GM18520 (cell line): ENCODE measurements at regions not wholly inside any gene's neighbourhood (a gene's known extent, or its start where the extent isn't known, plus 50 kb on each side); places are given as distances from the start of the nearest gene placed in this dataset.

ENCODE experiments used
- ATAC-seq: cut with Tn5 transposase; IDR thresholded peaks from one replicate; pipeline ENCODE4 v1.9.1; 2021; ENCODE audit not compliant: unreplicated experiment

DNA sequence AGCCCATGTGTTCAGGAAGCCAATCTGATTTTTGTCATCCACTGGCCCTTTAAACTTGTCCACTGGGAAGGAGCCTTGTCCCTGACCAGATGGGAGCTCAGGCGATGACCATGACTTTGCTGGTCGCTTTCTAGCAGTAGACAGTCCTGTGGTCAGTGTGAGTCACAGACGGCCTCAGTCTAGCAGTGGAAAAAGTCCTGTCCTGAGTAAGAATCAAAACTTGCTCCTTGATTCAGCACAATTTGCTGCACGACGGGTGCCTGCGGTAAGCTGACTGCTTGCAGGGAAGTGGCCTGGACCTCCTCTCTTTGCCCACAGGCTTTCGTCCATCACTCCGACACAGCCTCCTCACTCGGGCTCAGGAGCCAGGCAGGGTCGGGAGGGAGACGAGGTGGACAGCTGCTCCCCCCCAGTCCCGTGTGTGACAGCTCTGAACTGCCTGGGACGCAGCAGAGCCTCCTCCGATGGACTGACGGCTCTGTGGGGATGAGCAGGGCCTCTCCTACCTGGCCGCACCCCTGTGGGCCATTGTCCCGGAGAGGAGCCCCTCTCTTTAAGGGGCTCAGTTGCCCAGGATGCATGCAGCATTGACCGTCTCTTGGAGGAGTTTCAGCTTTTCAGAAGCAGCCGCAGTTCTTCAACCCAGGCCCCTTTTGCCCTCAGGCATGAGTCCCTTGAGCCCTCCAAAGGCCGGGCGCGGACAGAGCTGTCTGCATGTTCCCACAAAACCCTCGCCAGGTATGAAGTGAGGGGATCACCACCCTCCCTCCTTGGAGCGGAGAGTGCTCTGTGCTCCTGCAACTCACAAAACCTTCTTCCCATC, 209.2 kb downstream of the ANKRD60 start:
- ATAC-seq = no peak

DNA sequence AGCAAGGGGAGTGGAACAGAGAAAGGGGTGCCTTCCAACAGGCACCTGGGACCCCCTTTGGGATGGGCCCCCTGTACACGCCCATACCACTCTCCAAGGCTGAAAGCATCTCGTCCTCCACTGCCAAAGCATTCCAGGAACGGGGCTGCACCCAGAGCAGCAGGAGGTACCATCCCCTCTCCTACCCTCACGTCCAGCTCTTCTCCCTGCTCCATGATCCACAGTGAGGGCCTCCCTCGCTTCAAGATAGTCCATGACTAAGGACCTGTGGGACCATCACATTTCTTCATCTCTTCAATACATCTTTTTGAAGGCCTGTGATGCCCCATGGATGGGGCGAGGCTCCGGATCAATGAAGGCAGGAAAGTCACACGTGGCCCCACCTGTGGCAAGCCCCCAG, 209.9 kb downstream of the ANKRD60 start:
- ATAC-seq = no peak

DNA sequence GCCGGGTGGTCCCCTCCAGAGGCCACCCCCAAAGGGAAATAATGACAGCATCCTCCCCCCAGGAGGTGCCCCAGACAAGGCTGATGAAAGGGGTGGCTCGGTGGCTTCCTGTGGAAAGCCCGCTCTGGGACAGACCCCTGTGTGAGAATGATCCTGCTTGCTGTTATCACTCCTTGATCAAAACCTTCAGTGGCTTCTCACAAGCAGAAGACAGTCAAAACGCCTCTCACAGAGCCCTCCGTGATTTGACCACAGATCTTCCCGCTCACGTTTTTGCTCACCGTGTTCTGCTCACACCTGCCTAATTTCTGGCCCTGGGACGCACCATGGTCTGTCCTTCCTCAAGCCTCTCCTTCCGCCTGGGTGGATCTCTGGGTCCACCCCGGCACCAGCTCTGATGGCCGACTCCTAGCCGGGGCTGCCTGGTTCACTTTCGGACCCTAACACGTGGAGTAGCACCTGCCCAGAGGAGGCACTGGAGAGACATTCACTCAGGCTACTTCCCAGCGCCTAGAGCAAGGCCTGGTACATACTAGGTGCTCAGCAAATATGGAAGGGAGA, 210.4 kb downstream of the ANKRD60 start:
- no peak for ATAC-seq

DNA sequence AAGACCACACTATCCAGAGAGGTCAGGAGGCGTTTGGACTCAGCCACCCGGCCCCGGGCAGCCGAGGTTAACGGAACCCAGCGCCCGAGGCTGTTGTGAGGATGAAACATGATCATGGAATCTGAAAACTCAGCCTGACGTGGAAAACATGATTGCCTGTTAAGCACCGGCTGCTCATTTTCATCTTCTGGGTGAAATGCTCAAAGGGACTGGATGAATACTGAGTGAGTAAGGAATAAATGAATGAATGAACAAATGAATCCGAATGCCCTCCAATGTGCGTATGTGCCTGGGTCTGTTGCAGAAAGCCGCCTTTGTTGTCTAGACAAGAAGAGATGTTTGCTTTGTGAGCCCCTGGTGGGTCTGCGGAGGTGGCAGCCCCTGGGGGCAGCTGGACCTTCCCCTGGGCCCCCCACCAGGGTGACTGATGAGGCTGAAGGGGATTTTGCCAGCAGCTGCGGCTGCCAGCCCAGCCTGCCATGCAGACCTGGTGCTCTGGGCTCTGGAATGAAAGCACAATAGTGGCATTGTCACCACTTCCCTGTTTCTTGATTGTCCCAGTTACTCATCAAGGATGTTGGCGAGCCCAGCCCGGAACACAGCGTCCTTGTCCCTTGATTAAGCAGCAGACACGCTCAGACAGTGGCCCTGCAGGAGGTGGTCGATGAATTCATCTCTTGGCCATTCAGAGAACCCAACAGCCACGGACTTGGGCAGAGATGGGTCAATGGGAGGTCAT, 211.1 kb downstream of the ANKRD60 start:
- no peak for ATAC-seq

DNA sequence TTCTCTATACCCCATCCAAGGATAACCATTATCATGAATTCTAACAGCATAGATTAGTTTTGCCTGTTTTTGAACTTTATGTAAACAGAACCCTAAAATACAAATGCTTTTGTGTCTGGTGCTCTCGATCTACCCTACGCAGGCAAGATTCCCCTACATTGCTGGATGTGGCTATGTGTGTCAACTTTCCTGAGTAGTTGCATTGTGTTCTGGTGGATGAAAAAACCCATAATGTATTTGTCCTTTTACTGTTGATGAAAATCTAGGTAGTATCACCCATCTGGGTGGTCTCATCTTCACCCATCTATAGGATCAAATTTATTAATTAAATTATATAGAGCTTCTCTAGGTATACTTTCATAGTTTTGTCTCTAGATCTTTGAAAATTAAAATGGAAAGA, 211.7 kb downstream of the ANKRD60 start:
- ATAC-seq = no peak

DNA sequence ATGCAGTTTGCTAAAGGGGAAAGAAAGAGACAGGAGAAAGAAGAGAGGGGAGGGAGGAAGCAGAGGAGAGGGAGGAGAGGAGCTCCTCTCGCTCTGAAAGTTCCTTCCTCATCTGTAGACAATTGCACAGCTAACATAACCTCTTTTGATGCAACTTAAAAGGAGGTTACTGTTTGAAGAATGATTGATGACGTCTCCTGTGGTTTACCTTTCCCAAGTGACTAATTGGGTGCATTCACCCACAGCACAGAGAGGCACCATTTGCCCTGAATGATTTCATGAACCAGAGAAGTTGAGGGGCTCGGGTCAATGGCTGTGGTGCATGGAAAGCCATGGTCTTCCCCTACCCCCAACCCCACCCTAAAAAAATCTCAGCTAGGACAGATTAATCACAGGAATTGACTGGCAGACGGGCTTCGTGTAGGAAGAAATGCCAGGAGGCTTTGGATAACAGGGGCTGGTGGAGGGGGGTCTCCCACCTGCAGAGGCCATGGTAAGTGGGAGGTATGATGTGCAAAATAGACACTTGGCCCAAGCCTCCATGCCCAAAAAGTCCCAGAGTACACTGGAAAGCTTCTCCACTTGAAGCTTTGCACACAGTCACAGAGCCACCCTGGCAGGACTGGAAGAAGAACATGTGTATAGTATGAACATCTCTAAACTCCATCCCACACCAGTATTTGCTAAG, 213.7 kb downstream of the ANKRD60 start:
- ATAC-seq = no peak

DNA sequence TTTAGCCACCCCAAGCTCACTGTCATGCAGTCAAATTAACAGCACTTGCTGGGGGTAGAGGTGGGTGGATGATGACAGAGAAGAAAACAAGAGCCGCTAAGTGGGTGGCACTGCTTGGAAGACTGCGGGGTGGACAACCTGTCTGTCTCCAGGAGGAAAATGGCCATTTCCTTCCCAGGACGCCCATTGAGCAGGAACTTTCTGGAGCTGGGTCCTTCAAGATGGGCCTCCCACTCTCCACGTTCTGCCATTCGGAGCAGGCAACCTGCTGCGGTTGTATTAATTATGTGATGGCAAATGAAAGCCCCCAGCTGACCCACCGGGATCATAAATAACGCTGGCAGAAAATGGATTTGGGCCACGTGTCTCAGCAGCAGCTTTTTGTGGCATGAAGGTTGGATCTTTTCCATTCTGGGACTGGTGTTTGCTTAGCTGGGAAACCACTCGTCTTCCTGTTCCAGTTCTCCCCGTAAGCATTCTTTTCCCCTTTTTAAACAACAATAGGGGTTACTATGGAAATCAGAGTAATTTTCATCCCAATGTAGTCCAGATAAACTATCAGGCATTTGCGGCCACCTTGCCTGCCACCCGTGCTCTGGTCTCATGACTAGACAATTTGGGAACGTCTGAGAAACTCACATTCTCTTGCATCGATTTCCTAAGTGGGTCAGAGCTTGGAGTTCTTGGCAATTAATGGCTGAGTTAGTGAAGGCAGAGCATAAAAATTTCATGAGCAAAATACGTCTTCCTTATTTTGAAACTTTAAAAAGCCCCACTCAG, 215.5 kb downstream of the ANKRD60 start:
- no peak for ATAC-seq

DNA sequence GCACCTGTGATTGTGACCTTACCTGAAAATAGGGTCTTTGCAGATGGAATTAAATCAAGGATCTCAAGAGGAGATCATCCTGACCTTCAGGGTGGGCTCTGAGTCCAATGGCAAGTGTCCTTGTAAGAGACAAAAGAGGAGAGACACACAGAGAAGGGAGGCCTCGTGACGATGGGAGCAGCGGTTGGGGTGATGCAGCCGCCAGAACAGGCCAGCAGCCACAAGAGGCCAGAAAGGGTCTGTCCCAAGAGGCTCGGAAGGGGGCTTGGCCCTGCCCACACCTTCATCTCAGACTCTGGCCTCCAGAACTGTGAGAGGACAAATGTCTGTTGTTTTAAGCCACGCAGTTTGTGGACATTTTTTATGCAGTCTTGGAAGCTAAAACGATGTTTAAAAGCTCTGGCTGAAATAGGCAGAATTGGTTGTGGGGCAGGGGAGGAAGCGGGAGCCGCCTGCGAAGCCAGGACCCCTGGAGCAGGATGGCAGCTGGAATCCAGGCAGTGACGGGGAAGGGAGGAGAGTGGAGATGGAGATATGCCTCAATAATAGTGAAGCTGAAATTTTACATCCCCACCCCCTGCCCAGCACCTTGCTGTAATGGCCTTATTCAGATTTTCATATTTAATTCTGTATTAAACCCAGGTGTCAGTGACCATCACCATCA, 216.4 kb downstream of the ANKRD60 start:
- ATAC-seq = no peak

DNA sequence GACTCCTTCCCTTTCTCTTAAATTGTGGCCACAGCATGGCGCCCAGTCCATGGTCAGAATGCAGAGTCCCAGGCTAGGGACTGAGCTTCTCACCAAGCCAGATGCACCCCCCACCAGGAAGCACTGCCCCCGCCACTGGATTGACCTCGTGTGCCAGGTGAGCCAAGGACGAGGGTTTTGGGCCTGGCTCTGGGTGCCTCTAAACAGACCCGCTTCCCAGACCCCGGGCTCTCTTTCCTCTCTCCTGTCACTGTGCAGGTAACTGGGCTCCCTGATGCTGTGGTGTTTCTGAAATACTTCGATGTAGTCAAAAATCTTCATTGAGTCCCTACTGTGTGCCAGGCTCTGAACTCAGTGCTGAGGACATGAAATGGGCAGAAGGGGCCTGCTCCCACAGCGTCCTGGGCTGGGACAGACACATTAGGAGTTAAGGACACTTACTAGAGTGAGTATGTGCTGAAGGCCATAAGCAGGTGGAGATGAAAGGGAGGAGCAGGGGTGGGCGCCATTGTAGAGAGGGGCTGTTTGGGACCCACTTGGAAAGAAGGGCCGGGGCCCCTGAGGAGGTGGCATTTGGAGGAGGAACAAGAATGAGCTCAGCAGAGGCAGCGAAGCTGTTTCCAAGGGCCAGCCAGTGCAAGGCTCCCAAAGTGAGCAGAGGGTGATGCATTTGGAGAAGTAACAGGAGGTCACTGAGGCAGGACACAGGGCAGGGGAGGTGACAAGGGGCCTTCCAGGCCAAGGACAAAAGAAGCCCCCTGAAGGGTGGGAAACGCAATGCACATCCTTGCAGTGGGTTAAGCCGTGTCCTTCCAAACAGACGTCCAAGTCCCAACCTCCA, 217.1 kb downstream of the ANKRD60 start:
- no peak for ATAC-seq

DNA sequence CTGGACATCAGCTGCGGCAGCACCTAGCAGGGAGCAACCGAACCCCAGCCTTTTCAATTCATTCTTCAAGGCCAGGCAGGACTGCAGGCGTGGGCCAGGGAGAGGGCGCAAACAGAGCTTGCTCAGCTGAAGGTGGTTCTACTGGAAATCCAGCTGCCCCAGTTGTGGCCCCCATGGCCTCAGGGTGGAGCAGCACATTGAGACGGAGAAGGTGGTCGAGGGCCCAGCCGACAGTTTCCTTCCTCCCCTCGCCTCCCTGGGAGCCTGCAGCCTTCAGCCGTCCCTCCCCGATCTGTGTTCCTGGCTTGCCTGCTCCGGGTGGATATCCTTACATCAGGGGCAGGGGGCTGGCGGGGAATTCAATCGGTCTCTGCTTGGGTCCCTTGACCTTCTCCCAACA, 217.8 kb downstream of the ANKRD60 start:
- no peak for ATAC-seq

DNA sequence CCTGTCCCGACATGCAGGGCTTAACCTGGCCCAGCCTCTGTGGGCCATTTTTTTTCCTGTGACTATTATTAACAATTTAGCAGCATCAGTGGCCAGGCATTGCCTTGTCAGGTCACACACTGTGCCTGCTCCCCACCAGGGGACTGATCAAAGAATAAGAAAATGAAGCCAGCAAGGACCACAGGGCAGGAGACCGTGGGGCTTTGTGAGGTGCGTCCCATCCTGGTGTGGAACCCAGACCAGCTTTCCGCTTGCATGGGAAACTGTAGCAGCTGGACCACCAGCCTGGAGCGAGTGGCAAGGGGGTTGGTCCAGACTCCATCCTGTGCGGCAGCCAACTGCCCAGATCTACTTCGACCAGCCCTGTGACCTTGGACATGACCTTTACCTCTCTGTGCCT, 218.3 kb downstream of the ANKRD60 start:
- ATAC-seq = no peak

DNA sequence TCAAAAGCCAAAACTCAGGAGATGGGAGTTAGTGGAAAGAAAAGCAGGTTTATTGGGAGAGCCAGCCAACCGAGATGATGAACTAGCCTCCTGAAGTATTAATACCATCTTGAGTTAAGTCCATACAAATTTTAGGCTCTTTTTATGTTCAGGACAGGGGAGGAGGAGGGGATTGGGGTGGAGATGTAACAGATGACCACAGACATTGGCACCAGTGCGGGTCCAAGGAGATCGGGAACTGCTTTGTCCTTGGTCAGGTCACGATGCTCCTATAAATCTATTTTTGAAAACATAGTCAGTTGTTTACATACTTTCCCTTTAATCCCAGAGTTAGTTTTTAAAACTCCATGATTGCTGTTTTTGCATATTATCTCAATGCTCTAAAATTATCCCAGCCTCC, 219.6 kb downstream of the ANKRD60 start:
- ATAC-seq = no peak

DNA sequence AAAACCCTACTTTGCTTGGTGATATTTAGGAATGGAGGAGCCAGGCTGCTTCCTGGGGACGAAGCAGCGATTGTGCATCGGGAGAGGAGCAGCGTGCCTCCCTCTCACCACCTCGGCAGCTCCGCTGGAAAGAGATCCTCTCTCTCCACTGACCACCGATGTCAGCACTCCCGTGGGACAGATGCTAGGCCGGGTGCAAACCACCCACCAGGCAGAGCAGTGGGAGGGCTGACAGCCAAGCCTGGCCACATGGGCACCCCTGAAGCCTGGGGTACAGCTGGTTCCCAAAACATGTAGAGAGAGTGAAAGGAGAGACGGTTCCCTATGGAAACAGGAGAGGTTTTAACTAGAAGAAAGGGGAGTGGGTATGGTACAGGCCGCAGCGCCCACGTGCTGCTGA, 220.0 kb downstream of the ANKRD60 start:
- ATAC-seq = no peak

DNA sequence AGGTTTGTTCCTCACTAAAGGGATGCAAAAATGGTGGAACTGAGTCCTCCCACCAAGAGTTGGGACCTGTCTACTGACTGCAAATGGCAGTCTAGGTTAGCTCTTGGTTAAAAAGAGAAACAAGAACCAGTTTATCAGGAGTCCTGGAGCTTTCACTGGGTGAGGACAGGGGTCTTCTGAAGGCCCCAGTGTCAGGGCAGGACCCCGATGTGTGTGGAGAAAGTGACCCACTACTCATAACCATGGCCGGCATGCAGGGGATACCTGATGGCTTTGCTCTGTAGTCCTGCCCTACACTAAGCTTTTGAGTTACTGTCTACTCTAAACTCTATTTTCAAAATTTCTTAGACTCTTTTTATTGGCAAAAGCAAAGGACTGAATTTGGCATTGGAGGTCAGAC, 220.5 kb downstream of the ANKRD60 start:
- ATAC-seq = no peak

DNA sequence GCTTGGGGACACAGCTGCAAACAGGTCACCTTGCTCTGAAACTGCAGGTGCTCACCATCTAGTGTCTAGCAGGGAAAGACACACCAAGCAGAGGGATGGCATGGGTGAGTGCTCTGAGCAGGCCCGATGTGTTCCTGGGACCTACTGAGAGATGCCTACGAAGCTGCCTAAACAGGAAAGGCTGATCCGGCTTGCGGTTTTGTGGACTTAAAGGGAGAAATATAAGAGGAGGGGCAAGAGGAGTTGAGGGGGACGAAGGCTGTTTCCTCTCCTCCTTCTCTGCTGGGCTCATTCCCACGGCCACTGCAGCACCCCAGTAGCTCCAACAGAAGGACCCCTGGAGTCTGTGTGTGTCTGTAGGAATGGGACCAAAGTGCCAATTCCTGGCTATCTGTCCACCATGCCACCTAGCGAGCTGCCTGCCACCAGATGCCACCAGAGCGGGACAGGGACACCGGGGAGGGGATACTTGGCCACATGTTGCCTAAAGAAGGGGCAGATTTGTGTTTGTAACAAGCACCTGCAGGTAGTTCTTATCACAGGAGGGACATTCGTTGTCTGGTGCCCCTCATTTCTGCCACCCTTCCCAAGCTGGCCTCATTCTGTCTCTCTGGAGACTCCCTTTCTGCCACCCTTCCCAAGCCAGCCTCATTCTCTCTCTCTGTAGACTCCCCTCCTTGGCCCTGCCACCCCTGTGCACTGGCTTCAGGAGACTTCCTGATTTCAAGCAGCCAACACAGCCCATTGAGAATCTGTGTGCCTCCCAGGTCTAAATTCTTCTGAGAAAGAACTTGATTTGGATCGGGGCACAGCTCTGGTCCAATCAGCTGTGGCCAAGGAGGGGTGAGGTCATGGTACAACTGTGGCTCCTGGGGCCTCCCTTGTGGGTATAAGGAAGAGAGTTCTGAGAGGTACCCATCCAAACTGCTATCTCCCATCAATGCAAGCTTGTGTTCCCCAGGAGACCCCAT, 221.8 kb downstream of the ANKRD60 start:
- ATAC-seq = no peak

DNA sequence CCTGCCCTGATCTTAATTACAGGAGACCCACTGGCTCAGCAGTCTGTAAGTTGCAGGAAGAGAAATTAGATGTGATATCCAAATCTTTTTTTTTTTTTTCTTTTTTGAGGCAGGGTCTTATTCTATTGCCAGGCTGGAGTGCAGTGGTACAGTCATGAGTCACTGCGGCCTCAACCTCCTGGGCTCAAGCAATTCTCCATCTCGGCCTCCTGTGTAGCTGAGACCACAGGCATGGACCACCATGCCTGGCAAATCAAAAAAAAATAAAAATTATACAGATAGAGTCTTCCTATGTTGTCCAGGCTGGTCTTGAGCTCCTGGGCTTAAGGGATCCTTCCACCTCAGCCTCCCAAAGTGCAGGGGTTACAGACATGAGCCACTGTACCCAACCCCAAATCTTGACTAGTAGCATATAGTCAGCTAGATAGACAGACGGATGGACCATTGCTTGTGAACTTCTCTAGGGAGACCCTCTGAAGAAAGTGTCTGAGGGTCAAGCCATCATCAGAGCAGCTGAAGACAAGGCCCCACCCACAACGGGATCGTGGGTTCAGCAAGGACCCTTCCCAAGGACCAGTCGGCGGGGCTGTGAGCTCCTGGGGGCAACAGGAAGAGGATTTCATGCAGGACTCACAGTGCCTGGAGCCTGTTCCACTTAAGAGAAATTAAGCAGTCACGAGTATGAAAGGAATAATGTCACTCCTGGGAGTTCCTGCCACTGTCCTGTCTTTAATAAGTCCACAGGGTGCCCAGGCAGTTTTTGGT, 222.7 kb downstream of the ANKRD60 start:
- no peak for ATAC-seq

DNA sequence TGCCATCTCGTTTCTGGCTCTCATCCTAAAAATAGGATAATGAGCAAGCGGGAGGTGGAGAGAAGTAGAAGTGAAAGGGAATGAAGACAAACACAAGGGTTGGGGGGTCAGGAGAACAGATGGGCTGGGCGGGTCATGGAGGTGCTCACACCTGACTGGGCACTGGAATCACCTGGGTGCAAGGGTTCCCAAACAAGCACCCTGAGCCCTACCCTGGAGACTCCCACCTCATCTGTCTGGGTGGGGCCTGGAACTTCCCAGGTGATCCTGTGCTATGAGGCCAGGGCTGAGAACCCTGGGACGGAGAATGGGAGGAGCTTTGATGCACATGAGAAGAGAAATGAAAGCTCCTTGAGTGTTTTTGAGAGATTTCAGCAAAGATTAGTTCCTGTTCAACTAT, 223.6 kb downstream of the ANKRD60 start:
- no peak for ATAC-seq

DNA sequence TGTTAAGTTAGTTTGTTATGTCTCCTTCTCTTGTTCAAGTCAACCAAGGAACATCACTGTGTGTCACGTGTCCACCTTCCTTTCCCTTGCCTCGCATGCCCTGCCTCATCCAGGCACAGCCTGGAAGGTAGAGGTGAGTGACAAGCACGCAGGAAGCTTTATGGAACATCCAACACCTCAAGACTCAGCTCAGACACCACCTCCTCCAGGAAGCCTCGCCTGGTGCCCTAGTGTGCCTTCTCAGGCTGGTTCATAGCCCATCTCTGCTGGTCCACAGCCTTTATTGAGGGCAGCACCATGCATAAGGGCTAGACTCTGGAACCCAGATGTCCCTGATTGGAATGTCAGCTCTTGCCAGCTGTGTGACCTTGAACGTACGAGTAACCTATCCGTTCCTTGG, 224.3 kb downstream of the ANKRD60 start:
- no peak for ATAC-seq
